Activated CD4-positive, alpha-beta T cell treated with anti-CD3 and anti-CD28 coated beads, Interleukin-2, amount 50 U/mL, for 24 hours (primary cell): ENCODE measurements at regions not wholly inside any gene's neighbourhood (a gene's known extent, or its start where the extent isn't known, plus 50 kb on each side); places are given as distances from the start of the nearest gene placed in this dataset.

Experiments used
- DNase-seq, 2 donors: peaks; one replicate each; pipeline ENCODE4 v3.0.0-alpha.2; 2020; ENCODE audit warnings: low read depth in 1 of 2, low spot score in 1 of 2

DNA sequence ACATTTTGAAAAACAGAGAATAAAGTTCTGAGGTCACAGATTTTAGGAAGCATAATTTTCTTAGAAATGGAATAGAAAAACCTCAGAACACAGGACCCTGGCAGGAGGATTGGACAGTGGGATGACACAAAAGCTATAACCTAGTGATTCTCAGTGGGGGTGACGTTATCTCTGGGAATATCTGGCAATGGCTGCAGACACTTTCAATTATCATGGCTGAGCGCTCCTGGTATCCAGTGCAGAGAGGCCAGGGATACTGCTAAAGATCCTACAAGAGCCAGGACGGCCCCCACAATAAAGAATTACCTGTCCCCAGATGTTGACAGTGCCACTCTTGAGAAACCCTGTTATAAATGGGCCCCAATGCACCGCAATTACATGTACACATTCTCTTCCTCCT, 117.2 kb upstream of the SPRED2 start:
- DNase-seq = no peak

DNA sequence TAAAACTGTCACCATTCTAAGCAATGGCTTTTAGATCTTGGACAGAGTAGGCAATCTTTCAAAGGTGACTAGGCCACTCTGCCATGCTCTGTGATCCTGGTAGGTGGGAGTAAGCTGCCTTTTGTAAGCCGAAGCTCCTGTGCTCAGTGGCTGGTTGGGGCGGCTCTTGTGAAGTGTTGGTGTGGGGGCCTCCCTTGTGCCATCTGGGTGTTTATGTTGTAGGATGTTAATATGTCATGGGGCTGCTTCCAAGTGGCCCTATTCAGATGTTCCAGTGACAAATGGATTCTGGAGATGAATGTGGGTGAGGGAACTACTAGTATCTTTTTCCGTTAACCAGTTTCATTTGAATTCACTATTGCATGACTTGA, 116.8 kb upstream of the SPRED2 start:
- DNase-seq = peak in 1 of 2 donors; percentile 18

DNA sequence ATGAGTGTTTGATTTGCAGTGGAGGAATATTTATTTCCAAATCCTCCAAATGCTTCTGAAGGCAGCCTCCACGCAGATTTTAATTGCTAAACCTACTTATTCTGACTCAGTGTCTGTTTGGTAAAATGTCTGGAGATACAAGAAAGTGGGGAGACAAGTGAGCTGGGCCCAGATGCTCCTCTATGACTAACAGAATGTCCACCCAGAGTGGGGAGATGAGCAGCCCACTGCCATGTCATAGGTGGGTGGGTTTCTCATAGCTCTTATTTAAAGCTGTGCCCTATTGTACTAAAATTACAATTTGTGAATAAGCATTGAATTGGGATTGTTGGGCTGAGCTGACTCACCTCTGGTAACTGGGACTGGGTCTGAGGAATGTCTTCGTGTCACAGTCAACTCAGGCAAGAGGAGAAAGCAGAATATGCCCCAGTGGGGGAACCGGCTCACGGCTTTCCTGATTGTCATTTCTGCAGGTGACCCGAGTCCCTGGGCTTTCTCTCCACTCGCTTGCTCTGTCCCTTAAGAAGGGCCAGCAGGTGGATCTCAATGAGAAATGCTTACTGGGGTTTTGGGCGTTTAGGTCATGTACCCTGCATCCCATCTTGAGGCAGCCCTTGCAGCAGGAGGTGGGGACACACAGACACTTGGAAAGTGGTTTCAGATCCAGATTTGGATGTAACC, 116.3 kb upstream of the SPRED2 start:
- DNase-seq = no peak

DNA sequence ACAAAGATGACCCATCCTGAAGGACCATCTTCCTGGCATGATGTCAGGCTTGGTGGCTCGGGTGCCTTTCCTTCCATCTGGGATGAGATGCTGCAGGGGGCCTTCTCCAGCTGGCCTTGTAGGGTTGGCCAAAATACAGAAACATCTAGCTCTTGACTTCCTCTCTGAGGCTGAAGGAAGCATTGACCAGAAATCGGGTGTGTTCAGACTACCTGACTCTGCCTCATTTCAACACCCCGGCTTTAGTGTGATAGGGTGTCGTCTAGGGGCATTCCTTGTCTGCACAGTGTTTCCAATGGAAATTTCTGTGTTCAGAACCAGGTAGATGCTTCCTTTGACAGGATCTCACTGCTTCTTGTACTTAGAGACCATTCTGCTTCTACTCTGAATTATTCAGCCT, 115.7 kb upstream of the SPRED2 start:
- no peak for DNase-seq

DNA sequence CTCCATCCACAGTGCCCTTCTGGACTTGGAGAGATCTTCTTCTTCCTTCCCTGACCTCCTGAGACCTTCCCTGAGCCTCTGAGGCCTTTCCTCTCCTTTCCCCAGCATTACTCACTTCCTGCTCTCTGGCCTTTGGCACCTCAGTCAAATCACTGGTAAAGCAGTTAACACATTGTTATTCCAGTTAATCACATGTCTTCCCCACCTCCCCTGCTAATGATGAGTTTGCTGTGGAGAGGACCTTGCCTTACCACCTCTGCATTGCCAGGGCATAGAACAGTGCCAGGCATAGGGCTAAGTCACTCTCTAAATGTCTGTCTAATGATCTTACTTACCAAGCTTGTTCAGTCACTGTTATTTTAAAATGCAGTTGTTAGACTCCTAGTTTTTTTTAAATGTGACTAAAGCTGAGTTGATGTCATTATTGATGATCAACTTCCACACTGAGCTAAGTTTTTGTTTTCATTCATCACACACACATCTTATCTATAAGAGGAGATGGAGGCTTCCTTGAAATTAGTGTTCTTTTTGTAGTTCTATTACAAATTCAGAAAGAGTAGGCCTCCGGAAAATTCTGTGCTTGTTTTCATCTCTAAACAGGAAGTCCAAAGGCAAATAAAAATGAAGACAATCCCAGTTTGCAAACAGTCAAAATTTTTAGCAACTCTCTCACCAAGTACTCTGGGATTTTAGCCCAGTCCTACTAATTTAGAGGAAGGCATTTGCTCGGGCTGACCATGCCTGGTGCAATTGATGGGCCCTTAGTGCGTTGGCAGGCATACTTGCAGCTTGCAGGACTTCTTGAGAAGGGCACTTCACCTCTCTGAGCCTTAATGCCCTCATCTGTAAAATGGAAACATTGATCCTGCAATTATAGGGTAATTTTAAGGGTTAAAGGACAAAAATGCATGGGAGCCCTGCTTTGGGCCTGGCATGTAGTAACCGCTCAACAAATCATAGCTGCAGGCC, 113.7 kb upstream of the SPRED2 start:
- no peak for DNase-seq

DNA sequence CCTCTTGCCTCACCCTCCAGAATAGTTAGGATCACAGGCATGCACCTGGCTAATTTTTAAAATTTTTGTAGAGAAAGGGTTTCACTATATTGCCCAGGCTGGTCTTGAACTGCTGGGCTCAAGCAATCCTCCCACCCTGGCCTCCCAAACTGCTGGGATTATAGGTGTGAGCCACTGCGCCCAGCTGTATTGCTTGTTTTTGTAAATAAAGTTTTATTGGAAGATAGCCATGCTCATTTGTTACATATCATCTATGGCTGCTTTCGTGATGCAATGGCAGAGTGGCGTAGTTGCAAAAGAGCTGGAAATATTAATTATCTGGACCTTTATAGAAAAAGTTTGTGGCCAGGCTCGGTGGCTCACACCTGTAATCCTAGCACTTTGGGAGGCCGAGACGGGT, 109.4 kb upstream of the SPRED2 start:
- no peak for DNase-seq

DNA sequence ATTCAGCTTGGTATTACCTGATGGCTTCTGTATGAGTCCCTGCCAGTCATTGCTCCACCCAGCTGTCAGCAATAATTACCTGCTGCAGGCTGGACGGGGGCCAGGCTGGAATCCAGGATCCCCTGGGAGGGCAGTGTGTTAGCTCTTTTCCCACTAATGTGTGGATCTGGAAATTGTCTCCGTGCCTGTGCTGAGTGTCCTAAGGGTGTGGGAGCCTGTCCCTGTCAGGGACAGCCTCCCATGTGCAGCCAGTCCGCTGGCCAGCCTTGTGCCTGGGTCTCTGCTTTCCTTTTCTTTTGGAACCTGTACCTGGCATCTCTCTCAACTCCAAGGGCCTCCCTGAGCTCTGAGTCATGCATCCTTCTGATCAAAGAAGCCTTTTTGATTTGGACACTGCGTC, 107.2 kb upstream of the SPRED2 start:
- no peak for DNase-seq

DNA sequence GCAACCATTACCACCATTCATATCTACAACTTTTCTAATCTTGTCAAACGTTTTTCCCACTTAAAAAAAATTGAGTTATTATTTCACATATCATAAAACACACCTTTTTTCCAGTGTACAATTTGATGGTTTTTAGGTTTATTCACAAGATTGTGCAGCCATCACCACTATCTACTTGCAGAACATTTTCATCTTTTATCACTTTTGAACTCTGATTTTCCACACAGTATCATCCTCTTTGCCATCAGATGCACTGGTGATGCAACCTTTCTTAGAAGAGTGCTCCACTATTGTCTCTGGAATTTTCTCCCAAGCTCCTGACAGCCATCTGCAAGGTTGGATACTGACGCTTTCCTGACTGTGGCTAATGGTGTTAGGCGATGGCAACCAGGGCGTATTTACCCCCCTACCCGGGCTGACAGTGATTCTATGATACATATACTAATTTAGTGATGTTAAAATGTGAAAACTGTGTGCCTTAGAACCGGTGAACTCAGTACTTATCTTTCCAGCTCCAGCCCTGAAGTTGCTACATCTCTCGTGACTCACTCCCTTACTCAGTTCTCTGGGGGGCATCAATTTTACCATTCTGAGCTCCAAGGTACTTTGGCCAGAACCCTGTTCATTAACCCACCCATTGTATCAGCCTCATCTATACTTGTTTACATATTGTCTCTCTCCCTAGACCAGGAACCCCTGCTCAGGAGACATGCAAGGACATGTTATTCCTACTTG, 105.4 kb upstream of the SPRED2 start:
- DNase-seq = no peak

DNA sequence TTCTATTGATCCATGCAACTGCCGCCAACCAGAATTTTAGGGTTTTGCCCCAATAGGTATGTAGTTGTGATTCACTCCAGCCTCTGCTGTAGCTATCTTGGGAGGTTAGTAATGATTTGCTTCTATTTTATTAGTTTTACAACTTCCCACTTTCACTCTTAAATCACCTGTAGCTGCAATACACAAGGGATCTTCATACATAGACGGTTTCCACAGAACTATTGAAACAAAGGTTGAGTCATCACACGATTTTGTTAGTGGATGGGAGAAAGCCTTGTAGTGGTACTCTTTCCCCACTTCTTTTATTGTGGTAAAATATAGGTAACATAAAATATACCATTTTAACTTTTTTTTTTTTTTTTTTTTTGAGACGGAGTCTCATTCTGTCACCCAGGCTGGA, 104.2 kb upstream of the SPRED2 start:
- DNase-seq = no peak

DNA sequence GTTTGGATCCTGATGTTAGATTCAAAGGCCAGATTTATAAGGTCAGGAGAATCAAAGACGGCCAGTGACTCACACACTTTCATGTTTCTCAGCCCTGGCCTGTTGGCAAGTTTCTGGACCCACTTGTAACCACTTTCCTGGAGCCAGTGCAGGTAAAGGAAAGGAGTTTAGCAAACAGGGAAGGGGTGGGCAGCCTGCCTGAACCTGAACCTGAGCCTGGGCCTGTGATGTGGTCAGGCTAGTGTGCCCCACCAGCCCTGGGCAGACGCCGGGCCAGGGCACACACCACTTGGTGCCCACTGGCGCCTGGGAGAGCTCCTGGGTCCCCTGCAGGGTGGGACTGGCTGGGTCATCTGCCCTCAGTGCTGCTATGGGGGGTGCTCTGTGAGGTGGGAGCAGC, 100.5 kb upstream of the SPRED2 start:
- no peak for DNase-seq

DNA sequence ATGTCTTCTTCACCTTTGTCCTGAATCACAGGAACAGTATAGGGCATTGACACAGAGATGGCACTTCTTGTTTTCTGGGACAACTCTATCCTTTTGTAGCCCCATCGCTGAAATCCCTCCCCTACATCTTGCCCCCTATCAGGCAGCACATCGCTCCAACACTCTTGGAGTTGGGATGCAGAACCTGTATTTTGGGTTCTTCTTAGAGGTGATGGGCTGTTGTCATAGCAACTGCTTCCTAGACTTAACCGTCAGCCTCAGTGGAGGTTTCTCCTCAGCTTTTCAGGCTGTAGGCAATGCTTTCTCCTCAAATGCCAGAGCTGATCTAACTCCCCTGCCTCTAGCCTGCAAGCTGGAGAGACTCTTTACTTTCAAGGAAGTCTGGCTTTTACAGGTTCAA, 99.9 kb upstream of the SPRED2 start:
- DNase-seq = no peak

DNA sequence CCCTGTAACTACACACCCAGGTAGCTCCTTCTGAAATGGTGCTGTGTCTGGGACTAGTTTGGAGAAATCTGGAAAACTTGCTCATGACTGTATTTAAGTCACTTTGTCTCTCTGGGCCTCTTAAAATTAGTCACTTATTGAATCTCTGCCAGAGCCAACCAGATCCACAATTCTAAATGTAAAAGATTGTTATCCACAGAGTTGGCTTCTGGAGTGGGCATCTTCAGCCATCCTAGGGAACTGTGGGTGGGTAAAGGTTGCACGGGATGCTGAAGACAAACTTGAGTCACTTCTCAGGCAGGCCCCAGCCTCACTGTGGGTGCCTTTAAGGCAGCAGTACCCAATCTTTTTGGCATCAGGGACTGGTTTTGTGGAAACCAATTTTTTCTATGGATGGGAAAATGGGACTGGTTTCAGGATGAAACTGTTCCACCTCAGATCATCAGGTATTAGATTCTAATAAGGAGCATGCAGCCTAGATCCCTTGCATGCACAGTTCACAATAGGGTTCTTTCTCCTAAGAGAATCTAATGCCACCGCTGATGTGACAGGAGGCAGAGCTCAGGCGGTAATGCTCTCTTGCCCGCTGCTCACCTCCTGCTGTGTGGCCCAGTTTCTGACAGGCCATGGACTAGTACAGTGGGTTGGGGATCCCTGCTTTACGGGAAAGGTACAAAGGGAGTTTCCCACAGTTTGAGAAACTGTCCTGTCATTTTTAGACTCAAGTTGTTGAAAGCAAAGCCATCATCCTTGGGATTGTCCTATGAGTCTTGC, 98.3 kb upstream of the SPRED2 start:
- no peak for DNase-seq

DNA sequence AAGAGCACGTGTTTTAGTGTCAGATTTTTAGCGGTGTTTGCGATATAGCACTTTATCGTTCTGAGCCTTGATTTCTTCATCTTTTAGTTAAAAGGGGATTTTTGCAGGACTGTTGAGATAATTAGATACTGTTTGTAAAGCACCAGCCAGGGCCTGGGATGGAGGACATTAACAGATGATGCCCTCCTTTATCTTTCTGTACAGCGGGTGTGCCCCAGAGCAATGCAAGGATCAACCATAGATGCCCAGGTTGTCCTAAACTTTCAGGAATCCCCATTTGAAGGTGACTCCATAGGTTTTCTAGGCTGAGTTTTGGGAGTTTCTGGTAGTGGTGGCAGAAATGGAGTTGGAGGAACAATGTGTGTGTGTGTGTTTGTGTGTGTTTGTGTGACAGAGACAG, 97.0 kb upstream of the SPRED2 start:
- no peak for DNase-seq

DNA sequence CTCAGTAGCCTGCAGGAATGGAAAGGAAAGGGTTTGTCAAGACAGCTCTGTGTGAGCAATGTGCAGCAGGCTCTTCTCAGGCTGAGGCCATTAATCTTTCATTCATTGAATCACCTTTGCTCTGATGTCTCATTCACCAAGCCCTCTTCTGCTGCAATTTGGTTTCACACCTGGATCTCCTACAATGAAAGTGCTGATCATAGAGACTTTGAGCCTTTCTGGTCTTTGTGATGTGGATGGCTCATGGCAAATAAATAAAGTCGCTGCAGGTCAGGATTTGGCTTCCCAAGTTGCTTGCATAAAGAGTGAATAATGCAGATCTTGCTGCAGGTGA, 95.8 kb upstream of the SPRED2 start:
- no peak for DNase-seq

DNA sequence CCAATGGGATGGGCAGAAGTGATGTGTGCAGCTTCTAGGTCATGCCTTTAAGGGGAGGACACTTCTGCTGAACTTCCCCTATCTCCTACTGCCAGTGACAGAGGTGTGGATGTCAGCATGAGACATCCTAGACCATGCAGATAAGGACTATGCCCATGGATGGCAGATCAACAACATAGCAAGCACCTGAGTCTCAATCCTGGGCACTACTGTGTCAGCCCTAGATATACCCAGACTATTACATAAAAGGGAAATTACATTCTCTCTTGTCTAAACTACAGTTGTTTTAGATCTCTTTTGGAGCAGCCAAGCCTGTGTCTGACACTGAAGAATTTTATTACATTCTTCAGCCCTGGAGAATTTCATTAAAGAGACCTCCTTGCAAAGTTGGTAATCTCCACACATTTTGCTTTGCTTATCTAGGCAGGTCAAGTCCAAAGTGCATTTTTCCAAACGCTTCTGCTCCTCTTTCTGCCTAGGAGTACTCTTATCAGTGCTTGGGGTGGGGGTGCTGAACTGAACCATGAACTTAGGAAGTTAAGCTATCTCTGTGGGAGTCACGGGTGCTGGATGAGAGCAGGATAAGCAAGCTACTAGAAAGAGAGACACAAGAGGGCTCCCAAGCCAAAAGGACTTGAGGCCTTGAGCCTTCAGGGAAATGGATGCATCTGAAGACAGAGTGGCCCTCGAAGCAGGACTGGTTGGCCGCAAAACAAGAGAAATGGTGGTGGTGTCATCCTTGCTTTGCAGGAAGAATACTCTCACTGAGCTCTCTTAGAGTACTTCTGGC, 95.2 kb upstream of the SPRED2 start:
- no peak for DNase-seq

DNA sequence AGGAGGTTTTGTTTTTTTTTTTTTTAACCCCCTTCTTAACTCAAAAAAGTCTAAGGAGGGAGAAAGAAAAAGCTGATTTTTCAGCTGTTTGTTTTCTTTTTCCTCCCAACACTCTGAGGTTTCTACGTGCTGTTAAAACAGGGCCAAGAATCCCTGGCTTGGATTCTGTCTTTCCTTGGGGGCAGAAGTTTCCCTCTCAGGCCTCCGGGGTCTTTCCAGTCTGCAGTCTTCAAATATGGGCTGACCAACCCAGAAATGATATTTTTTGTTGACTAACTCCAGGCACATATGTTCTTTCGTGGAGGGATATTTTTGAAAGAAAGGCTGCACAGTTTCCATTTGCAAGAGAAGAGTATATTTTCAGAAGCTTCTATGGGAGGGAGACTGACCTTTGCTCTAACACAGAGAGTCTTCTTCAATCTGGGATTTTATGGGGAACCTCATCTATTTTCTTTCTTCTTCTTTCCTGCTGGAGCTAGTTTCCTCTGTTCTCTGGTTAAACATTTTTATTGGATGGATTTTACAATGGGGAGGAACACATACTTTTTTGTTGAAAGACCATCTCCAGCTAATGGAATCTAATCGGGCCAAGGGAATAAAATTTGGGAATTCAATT, 93.3 kb upstream of the SPRED2 start:
- DNase-seq = no peak

DNA sequence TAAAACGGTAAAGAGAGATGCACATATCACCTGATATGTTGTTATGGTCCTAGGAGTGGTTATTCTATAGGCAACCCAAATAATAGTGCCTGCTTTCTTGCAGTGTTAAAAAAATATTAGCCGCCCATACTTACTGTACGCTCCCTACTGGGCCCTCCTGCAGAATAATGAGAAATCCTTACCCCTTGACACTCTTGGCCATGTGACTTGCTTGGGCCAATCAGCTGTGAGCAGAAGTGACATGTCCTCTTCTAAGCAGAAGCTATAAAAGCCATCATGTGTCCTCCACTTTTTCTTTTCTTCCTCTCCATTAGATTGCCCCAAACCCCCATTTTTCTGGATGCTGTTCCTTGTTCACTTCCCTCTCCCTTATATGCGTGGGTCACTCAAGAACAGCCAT, 90.5 kb upstream of the SPRED2 start:
- DNase-seq = no peak

DNA sequence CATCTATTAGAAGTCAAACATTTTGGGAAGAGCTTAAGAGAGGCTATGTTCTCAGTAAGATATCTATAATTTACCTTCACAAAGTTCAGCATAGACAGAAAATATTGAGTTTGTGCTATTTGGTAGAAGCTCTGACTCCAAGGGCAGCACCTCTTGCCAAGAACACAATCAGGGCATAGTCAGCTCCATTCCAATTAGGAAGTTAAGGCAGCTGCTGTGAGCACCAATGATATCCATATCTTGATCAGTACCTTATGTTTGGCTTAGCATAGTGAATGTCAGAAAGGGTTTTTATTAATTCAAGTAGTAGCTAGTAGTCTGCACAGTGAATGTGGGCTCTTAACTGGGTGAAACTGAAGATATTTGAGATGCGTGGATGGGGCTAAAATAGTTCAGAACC, 86.4 kb upstream of the SPRED2 start:
- no peak for DNase-seq

DNA sequence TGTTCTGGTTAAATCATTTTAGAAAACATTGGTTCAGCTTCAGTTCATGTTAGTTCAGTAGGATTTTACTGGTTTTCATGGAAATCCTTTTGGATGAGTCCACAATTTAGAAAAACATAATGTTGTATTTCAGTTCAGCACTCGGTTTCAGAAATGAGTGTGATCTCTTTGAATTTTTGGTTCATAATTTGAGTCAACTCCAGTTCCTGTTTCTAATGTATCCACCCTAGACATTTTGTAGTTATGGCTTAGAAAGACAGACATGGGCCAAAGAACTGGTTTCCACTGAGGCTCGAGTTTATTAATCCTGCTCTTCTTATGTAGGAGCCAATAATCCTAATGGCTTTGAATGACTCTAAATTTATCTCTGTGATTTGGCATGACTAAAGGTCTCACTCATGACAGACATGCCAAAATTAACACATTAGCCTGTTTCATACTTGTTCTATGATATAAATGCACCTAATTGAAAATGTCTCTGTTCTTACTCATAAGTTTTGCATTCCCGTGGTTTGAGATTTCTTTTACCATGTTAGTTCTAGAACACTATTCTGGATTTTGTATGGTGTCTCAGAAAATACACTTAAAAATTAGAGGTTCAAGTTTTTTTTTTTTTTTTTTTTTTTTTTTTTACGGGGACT, 82.3 kb upstream of the SPRED2 start:
- DNase-seq = no peak

DNA sequence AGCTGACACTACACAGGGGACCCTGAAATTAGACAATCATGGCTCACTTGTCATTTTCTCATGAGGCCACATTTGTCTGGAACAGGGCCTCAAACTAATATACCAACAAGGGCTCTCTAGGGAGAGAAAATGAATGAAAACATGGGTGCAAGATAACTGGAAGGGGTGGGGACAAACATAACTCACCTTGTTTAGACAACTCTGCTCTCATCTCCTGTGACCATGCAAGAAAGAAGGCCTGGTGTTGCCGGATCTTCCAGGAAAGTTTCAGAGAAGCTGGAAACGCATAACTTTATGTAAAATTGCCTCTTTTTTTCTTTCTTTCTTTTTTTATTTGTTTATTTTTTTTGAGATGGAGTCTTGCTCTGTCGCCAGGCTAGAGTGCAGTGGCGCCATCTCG, 80.4 kb upstream of the SPRED2 start:
- no peak for DNase-seq
